Activated gamma-delta T cell treated with Interleukin-2 at 50 U/mL for 16 hours (primary cell): ENCODE measurements at regions not wholly inside any gene's neighbourhood (a gene's known extent, or its start where the extent isn't known, plus 50 kb on each side); places are given as distances from the start of the nearest gene placed in this dataset.
"Not testable (repeated sequence)": the region's sequence is repeated elsewhere in the genome, so short reads cannot be mapped to it uniquely, and the experiment has no call there.

Experiments used
- DNase-seq: peaks from one replicate; pipeline ENCODE4 v3.0.0-alpha.2; 2020

DNA sequence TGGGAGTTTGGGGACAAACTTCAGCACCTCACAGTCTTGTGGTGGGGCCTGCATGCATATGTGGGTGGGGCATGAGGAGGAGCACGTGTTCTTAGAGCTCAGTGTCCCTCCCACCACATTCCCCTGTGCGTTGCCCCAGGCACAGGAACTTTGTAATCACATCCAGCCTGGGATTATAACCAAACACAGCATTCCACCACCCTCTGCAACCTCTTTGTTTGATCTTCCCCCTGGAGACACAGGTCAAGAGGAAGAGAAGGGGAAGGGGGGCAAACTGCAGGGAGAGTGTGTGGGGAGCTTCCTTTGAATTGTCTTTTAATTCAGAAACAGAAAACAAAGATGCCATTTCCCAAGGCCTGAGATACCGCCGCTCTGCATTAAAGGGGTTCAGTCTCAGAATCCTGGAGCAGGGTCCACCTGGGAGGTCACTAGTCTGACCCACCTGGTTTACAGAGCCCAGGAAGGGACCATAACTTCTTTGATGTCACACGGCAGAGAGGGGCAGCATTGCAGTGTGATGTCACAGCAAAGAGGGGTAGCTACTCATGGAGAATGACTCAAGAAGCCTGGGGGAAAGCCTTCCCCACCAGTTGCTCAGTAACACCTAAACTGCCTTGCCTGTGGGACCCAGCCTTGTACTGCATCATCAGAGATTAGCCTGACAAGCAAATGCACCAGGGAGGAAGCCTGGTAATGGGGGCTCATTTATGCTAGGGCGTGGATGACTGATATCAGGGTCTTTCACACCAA, 106.3 kb upstream of the RNU6-1 start:
- no peak for DNase-seq

DNA sequence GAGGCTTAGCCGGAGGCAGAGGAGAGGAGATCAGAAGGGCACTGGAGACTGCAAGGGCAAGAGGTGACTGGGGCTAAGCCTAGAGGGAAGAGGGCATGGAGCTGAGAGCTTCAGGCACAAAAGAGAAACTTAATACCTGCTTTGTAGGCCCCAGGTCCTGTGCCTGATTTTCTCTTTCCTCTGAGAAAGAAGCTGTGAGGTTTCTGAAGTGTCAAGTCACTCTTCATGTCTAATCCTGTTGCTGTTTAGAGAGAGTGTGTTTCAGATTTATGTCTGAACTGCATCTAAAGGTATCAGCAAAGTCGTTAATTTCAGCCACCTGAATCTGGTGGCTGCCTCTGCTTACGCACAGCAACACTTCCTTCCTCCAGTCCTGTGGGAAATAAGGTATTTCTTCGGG, 106.9 kb upstream of the RNU6-1 start:
- no peak for DNase-seq

DNA sequence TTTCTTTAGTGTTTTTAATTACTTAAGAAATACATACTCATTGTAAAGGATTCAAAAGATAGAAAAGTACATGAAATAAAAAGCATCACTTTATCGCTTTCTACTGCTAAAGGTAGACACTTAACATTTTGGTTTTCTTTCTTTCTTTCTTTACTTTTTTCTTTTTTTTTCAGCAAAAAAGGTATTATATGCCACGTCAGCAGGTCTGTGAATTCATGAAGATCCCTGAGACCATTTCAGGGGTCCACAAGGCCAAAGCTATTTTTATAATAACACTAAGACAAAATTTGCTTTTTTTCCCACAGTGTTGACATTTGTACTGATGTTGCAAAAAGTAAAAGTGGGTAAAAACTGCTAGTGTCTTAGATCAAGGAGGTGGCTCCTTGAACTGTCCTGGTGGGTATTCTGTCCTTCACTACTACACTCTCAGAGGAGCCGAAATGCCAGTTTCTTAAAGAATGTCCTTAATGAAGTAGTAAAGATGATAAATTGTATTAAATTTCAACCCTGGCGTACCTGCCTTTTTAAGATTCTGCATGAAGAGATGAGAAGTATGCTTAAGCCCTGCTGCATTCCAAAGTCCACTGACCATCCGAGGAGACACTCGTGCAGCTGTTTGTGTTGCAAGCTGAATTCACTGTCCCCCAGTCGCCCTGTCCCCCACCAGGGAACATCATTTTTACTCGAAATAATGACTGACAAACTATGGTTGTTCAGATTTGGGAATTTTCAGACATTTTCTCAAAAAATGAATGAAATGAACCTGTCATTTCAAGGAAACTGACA, 106.7 kb upstream of the PIAS1 start:
- DNase-seq = no peak

DNA sequence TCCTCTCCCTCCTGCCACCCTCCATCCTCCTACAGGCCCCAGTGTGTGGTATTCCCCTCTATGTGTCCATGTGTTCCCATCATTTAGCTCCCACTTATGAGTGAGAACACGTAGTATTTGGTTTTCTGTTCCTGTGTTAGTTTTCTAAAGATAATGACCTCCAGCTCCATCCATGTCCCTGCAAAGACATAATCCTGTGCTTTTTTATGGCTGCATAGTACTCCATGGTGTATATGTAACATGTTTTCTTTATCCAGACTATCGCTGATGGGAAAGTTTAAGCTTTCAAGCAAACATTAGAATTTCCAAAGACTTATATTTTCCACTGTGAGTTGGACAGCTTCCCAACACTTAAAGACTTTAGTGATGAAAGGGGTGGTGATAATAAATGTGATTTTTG, 105.9 kb upstream of the PIAS1 start:
- no peak for DNase-seq

DNA sequence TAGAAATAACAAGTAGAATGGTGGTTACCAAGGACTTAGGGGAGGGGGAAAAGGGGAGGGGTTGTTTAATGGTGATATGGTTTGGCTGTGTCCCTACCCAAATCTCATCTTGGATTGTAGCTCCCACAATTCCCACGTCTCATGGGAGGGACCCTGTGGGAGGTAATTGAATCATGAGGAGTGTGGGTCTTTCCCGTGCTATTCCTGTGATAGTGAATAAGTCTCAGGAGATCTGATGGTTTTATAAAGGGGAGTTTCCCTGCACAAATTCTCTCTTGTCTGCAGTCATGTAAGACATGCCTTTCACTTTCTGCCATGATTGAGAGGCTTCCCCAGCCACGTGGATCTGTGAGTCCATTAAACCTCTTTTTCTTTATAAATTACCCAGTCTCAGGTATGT, 102.9 kb upstream of the PIAS1 start:
- not testable (repeated sequence) for DNase-seq

DNA sequence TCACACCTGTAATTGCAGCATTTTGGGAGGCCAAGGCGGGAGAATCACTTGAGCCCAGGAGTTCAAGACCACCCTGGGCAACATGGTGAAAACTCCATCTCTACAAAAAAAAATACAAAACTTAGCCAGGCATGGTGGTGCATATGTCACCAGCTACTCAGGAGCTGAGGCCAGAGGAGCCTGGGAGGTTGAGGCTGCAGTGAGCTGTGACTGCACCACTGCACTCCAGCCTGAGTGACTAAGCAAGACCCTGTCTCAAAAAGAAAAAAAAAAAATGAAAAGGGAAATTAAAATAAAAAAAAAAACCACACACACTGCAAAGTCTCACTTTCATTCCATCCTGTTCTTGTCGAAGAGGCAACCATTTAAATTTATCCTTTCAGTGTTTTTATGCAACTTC, 100.8 kb upstream of the PIAS1 start:
- DNase-seq = no peak

DNA sequence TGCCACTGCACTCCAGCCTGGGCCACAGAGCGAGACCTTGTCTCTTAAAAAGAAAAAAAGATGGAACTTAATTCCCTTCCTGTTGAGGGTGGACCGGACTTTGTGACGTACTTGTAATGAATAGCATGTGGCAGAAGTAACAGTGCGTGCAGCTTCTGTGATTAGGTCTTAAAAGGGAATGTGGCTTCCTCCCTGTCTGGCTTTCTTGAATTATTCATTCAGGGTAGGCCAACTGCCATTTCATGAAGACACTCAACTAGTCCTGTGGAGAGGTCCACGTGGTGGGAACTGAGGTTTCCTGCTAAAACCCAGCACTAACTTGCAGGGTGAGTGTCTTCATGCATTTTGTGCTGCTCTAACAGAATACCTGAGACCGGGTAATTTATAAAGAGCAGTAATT, 98.9 kb upstream of the PIAS1 start:
- no peak for DNase-seq

DNA sequence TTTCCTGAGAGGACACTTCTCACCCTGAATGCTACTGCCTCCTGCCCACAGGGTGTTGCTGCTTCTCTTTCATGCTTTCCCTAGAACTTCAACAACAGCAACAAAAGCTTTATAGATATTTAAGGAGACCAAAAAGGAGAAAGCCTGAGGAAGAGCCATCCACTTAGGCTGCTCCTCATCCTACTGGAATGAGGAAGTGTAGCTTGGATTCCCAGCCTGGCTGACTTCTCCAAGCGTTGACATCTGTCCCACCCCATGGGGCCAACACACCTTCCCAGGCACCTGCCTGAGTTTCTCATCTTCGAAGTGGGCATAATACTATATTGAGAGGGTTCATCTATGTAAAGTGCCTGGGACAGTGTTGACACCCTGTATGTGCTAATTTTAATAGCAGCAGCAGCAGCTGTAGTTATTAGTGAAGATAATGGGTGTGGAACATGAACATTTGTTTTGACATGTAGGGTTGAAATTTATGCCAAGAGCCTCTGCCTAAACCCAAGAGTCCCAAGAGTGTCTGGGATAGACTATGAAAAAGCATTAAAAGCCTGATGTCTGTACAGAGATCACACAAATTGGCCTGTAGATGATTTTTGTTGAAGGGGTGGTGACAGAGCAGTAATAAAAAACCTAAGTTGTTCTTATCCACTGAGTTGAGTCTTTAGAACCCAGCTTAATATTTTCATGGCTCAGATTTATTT, 96.5 kb upstream of the PIAS1 start:
- no peak for DNase-seq

DNA sequence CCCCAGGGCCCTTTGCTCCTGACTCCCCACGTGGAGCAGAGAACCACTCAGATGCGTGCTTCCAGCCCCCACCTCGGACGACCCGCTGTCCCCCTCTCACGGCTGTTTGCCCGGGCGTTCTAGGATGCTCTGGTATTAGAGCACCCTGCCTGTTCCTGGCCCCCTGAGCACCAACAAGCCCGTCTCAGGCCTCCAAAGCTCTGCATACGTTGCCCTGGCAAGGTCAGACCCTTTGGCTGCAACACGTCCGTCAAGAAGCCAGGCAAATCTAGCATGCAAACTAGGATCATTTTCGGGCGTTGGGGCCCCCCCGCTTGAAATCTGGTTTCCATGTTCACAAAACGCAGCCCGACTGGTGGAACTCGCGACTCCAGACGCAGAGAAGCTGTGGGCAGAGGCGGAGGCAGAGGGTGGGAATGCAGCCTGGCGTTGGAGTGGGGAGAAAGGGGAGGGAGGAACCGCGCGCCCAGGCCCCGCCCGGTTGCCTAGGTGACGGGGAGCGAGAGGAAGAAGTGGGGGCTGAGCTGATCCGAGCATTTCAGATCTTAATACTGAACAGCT, 86.2 kb upstream of the PIAS1 start:
- peak; percentile 7 for DNase-seq

DNA sequence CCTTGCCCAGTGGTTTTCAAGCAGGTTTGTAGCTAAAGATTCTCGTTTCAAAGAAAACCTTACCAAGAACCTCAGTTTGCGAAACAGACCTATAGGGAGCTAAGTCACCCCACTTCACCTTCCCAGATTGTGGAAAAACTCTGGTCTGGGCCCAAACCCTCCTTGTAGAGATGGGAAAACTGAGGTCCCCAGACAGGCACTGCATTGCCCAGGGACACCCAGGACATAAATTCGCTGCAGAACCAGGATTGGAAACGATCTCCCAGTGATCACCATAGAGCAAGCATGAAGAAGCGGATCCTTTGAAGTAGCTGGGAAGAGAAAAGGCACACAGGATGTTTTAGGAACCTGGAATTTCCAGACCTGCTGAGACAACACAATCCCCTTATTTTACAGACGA, 85.6 kb upstream of the PIAS1 start:
- no peak for DNase-seq

DNA sequence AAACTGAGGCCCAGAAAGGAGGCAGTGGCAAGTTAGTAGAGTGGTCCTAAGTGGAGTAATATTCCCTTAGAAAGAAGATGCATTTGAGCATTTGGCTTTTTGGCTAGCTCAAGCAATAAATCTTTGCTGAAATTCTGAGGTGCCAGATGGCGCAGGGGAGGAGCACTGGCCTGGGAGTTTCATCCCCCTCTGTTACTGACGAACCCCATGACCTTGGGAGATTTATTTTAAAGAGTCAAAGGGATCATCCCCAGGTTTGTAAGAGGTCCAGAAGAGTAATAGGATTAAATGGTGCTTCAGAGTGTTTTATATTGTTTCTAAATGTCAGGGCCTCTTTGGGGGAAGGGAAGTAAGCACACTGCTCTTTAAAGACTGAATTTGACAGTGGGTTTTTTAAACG, 85.1 kb upstream of the PIAS1 start:
- DNase-seq = no peak

DNA sequence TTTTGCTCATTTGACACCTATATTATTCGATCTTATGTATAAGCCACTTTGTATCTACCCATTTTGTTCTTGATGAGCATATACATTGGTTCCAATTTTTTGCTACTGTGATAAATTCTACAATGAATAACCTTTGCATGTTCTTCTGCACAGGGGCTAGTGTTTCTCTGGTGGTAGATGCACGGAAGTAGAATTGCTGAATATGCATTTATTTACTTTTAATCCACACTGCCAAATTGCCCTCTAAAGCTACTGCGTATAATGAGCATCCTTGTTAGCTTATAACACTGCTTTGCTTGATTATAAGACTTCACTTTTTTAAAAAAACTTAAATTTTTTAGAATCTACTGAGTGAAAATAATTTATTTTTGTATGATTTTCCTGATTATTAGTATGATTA, 84.2 kb upstream of the PIAS1 start:
- no peak for DNase-seq

DNA sequence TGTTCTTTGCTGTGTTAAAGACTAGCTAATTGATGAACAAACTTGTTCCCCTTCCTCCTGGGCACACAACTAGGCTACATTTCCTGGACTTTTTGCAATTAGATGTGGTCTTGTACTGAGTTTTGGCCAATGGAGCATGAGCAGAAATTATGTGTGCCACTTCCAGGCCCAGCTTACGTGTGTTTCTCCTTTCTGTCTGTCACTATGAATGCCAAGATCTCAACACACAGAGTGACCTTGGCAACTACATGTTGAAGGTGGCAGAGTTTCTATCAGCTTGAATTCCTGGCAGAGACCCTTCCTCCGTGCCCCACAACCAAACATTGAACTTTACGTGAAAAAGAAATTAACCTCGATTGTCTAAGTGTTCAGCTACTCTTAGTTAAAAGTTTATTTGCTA, 81.7 kb upstream of the PIAS1 start:
- DNase-seq = no peak

DNA sequence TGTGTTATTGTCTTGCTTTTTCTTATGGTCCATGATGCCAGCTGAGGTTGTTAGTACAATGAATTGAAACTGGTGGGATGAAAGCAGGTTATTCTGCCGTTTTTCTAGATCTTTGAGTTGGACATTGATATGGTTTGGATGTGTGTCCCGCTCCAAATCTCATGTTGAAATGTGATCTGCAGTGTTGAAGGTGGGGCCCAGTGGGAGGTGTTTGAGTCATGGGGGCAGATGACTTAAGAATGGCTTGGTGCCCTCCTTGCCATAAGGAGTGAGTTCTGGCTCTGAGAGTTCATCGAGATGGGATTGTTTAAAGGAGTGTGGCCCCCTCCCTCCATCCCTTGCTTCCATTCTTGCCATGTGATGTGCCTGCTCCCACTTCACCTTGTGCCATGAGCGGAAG, 80.3 kb upstream of the PIAS1 start:
- DNase-seq = no peak

DNA sequence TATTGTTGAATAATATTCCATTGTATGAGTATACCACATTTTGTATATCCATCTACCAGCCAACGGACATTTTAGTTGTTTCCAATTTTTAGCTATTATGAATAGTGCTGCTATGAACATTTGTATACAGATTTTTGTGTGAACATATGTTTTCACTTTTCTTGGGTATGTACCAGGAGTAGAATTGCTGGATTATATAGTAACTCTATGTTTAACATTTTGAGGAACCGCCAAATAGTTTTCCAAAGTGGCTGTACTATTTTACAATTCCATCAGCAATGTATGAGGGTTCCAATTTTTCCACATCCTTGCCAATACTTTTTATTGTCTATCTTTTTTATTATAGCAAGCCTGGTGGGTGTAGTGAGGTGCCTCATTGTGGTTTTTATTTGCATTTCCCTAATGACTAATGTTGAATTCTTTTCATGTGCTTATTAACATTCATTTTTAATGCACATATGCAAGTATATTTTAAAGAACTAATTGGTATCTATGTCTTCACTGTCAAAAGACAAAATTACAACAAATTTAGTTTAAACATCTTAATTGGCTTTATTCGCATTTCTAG, 77.5 kb upstream of the PIAS1 start:
- DNase-seq = no peak

DNA sequence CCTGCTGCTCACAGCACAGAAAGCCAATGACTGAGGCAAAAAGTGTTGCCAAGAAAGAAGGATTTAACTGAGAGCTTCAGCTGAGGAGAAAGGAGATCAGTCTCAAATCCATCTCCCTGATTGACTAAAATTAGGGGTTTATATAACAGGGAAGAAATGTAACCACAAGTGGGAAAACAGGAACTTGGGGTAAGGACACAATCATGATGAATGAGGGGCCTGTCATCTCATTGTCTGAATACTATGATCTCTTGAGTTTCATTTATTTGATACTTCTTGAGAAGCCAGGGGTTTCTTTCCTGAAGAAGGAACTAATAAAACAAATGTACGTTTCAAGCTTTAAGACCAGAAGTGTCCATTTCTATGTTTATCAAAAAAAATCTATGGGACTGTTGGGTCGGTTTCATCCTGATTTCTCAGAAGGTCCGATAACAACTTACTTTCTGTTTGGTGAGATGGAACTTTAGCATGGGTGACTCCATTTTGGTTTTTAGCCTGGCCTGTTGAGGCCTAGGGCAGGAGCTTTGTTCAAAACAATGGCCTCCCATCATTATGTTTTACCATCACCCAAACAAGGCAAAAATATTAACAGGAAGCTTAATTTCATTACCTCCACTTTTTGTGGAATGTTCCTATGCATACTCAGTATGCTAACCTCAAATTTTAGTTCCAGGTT, 76.6 kb upstream of the PIAS1 start:
- DNase-seq = no peak

DNA sequence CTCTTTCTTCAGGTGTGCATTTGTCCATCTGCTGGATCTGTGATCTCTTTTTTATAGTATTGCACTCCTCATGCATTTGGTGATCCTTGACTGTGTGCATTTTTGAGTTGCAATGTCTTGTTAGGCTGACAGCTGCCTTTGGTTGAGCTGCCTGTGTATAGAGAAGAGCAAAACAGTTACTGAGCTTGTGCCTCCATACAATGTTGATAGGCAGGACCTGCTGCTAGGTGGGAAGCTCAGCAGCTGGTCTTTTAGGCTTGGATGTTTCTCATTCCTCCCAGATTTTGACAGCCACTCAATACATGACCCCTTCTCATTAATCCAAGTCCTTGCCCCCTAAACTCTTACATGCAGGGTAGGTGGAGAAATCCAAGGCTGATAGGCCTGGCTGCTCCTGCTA, 74.8 kb upstream of the PIAS1 start:
- no peak for DNase-seq

DNA sequence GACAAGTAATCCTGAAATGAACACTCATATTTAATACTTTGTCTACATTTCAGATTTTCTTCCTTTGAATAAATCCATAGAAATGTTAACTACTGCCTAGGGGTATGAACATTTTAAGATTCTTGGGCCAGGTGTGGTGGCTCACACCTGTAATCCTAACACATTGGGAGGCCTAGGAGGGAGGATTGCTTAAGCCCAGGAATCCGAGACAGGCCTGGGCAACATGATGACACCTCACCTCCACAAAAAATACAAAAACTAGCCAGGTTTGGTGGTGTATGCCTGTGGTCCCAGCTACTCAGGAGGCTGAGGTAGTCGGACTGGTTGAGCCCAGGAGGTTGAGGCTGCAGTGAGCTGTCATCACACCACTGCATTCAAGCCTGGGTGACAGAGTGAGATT, 73.9 kb upstream of the PIAS1 start:
- DNase-seq = no peak

DNA sequence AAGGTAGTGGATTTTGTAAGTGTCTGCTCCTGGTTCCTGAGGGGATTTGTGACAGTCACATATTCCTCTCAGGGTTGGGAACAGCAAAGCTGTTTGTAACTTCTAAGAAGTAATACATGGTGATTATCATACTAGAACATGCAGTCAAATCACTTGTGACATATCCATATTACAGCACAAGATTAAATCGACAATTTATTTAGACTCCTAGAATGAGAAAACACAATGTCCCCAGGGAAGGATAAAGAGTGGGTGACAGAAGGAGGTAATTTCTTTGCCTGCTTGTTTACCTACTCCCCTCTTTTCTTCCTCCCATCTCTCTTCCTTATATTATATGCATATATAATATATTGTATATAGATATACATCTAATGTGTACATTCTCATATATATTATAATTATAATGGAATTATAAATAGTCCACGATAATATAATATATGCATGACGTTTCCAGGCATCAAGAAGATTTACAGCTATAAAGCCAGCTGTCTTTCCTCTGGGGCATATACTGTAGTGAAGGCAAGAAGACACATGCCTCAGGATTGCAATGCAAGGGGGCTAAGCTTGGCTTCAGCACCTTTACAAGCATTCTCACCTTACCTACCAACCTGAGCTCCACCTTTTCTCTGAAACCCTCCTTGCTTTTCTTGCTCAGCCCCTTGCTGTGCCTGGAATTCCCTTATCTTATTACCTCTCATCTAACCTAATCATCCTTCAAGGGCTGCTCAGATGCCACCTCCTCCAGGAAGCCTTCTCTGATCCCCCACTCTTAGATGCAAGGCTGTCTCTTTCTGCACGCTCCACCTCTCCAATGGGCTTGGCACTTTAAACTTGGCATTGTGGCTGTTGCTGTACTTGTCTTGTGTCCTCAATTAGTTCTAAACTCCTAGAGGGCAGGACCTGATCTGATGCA, 73.1 kb upstream of the PIAS1 start:
- no peak for DNase-seq

DNA sequence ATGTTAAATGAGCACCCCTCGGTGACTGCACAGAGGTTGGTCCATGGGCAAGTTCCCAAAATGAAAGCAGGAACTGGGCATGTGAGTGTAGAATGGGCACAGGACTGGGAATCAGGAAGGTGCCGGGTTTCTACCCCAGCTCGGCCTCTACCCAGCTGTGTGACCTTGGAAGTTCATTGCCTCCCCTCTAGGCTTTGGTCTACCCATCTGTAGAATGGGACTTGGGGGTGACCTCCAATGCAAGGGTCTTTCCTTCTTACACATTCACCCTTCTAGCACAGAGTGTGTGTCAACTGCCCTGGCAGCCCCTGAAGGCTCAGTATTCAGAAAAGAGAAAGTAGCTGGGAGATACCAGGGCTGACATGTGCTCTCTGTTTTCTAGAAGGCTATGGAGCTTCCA, 72.3 kb upstream of the PIAS1 start:
- DNase-seq = no peak

DNA sequence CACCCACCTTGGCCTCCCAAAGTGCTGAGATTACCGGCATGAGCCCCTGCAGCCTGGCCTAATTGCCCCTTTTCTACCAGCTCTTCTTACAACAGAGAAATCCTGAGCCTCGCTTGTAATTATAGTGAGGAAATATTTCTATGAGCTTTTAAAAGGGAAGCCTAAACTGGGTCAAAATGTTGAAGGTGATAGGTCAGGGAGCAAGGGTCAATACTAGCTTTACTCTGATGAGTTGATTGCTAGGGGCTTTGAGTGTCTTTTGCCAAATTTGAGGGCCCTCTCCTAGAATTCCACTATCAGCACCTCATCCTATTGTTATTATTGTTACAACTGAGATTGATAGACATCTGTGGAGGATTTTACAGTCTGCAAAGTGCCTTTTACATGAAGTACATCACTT, 62.4 kb upstream of the PIAS1 start:
- DNase-seq = no peak

DNA sequence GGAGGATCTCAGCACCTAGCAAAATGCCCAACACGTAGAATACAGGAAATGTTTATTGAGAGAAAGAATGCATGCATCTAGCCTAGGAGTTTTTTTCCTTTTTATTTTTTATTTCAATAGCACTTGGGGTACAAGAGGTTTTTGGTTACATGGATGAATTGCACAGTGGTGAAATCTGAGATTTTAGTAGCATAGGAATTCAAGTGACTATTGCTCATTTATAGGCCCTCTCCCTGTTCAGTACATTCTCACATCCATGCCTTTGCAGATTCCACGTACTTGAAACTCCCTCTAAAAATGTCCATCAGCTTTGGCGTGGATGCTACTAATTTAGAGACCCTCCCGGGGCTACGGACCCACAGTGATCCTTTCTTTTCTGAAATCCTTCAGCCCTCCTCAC, 61.7 kb upstream of the PIAS1 start:
- DNase-seq = no peak
